KBM-7 (cell line): ENCODE measurements at regions not wholly inside any gene's neighbourhood (a gene's known extent, or its start where the extent isn't known, plus 50 kb on each side); places are given as distances from the start of the nearest gene placed in this dataset.

Experiments used
- DNase-seq: peaks from one replicate; pipeline ENCODE4 v3.0.0-alpha.2; 2015
- in situ Hi-C: fragments of 300-500 bp; cut with MboI; formaldehyde crosslinking; loops from 2 replicates; pipeline ENCODE4 v1.14.3; 2020; ENCODE audit warnings: low sequenced_read_pairs, low pct_unique_long_range_greater_than_20kb, mixed read lengths

GRCh38 chr3:148600902-148601765, 96.6 kb upstream of the AGTR1 start:
- DNase-seq, result no peak
- in situ Hi-C loops, result no loop called here

- DNase-seq, result no peak
- in situ Hi-C loops, result no loop called here
Observed at GRCh38 chr3:148601766-148602685, 95.7 kb upstream of the AGTR1 start.

GRCh38 chr3:148604270-148605085, 93.2 kb upstream of the AGTR1 start:
- in situ Hi-C loops, result no loop called here
- no peak for DNase-seq

- DNase-seq, result no peak
- in situ Hi-C loops, result no loop called here
Observed at GRCh38 chr3:148605521-148605920, 92.2 kb upstream of the AGTR1 start.

- DNase-seq, result no peak
- in situ Hi-C loops, result no loop called here
Observed at GRCh38 chr3:148606979-148607378, 90.7 kb upstream of the AGTR1 start.

GRCh38 chr3:148607491-148607890, 90.2 kb upstream of the AGTR1 start:
- in situ Hi-C loops, result no loop called here
- no peak for DNase-seq

GRCh38 chr3:148612278-148612677, 85.4 kb upstream of the AGTR1 start:
- in situ Hi-C loops, result no loop called here
- no peak for DNase-seq

- no peak for DNase-seq
- in situ Hi-C loops, result no loop called here
Observed at GRCh38 chr3:148615382-148615781, 82.3 kb upstream of the AGTR1 start.

GRCh38 chr3:148625095-148625736, 72.5 kb upstream of the AGTR1 start:
- no peak for DNase-seq
- in situ Hi-C loops, result no loop called here

GRCh38 chr3:148625991-148626390, 71.7 kb upstream of the AGTR1 start:
- DNase-seq, result no peak
- in situ Hi-C loops, result no loop called here

GRCh38 chr3:148629006-148629405, 68.7 kb upstream of the AGTR1 start:
- in situ Hi-C loops, result no loop called here
- no peak for DNase-seq

- DNase-seq, result no peak
- in situ Hi-C loops, result no loop called here
Observed at GRCh38 chr3:148631124-148631903, 66.4 kb upstream of the AGTR1 start.

- in situ Hi-C loops, result no loop called here
- DNase-seq, result peak; percentile 2
Observed at GRCh38 chr3:148641722-148642121, 56.0 kb upstream of the AGTR1 start.

- no peak for DNase-seq
- in situ Hi-C loops, result no loop called here
Observed at GRCh38 chr3:148642214-148642613, 55.5 kb upstream of the AGTR1 start.

GRCh38 chr3:148642616-148643015, 55.1 kb upstream of the AGTR1 start:
- no peak for DNase-seq
- in situ Hi-C loops, result no loop called here

GRCh38 chr3:148643389-148643840, 54.3 kb upstream of the AGTR1 start:
- in situ Hi-C loops, result no loop called here
- DNase-seq, result no peak

- in situ Hi-C loops, result no loop called here
Observed at GRCh38 chr3:148646126-148646665, 51.5 kb upstream of the AGTR1 start.

More at GRCh38 chr3:148646126-148646665, 51.5 kb upstream of the AGTR1 start:
- no peak for DNase-seq
